Endothelial cell of umbilical vein (primary cell): ENCODE measurements at regions not wholly inside any gene's neighbourhood (a gene's known extent, or its start where the extent isn't known, plus 50 kb on each side); places are given as distances from the start of the nearest gene placed in this dataset.

Experiments
- EZH2 ChIP-seq: IDR thresholded peaks from 2 replicates; pipeline ENCODE4 v1.6.1; 2012; ENCODE audit warnings: borderline replicate concordance, low read depth, mild to moderate bottlenecking, moderate library complexity, low read length, inconsistent platforms; ENCODE audit not compliant: severe bottlenecking
- JUN ChIP-seq: IDR thresholded peaks from 2 replicates; pipeline ENCODE4 v1.6.1; 2011; ENCODE audit warnings: borderline replicate concordance, low read depth; ENCODE audit not compliant: insufficient read length, insufficient read depth
- MYC ChIP-seq: IDR thresholded peaks from one replicate; pipeline ENCODE4 v1.6.1; 2011; ENCODE audit warnings: mild to moderate bottlenecking, low read depth, low read length
- POLR2A ChIP-seq: IDR thresholded peaks from 2 replicates; pipeline ENCODE4 v1.6.1; 2012; ENCODE audit warnings: low read depth, mild to moderate bottlenecking, control low read depth, low read length
- POLR2AphosphoS5 ChIP-seq: IDR thresholded peaks from 2 replicates; pipeline ENCODE4 v1.6.1; 2012; ENCODE audit warnings: low read depth, mild to moderate bottlenecking, control low read depth, low read length, moderate library complexity; ENCODE audit not compliant: insufficient read depth
- TF ChIP-seq, protein P1 (sequence below): IDR thresholded peaks from 2 replicates; pipeline ENCODE4 v1.6.1; 2011; ENCODE audit not compliant: insufficient read depth, insufficient read length
- TF ChIP-seq, protein P2 (sequence below), 2 donors: IDR thresholded peaks; 1 replicate in 1 of 2; 2 replicates in 1 of 2; pipeline ENCODE4 v1.5.1; 2011; ENCODE audit warnings: low read length in 2 of 2, mild to moderate bottlenecking in 2 of 2, moderate library complexity in 2 of 2, control low read depth in 1 of 2, inconsistent platforms in 1 of 2, low read depth in 1 of 2; ENCODE audit not compliant: insufficient read depth in 1 of 2; ENCODE audit errors: extremely low read depth in 1 of 2

DNA sequence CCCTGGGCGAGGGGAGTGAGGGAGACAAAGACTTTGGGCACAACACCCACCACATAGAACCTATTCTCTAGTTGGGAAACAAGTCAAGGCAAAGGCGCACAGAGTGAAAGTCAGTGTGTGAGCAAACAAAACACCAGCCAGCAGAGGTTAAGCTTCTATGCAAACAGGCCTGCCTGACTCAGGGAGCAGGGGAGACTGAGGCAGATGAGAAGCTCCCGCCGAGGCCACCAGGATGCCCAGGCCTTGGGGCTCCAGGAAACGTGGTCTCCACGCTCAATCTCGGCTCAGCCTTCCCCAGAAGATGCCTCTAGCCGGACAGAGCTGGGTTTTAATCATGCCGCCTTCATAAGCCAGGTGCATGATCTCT, 74.1 kb upstream of the KCNMA1 start:
- TF ChIP-seq, protein P1, sequence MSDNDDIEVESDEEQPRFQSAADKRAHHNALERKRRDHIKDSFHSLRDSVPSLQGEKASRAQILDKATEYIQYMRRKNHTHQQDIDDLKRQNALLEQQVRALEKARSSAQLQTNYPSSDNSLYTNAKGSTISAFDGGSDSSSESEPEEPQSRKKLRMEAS = no peak
- TF ChIP-seq, protein P2, sequence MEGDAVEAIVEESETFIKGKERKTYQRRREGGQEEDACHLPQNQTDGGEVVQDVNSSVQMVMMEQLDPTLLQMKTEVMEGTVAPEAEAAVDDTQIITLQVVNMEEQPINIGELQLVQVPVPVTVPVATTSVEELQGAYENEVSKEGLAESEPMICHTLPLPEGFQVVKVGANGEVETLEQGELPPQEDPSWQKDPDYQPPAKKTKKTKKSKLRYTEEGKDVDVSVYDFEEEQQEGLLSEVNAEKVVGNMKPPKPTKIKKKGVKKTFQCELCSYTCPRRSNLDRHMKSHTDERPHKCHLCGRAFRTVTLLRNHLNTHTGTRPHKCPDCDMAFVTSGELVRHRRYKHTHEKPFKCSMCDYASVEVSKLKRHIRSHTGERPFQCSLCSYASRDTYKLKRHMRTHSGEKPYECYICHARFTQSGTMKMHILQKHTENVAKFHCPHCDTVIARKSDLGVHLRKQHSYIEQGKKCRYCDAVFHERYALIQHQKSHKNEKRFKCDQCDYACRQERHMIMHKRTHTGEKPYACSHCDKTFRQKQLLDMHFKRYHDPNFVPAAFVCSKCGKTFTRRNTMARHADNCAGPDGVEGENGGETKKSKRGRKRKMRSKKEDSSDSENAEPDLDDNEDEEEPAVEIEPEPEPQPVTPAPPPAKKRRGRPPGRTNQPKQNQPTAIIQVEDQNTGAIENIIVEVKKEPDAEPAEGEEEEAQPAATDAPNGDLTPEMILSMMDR (IDR thresholded peaks at IDR 0.05; ENCODE audit: extremely low read depth in 1 of 2, insufficient read depth in 1 of 2, low read depth in 1 of 2, low read length in 2 of 2) = no peak
- TF ChIP-seq POLR2A = no peak
- no peak for TF ChIP-seq MYC
- no peak for TF ChIP-seq EZH2
- no peak for TF ChIP-seq JUN
- no peak for TF ChIP-seq POLR2AphosphoS5
